SK-N-SH treated with all-trans-retinoic acid at 6 μM for 48 hours (cell line): ENCODE measurements at regions not wholly inside any gene's neighbourhood (a gene's known extent, or its start where the extent isn't known, plus 50 kb on each side); places are given as distances from the start of the nearest gene placed in this dataset.

Experiments
- ATAC-seq: fragments of 200-7000 bp; cut with Tn5 transposase; 3 replicates; pipeline ENCODE4 v1.9.1; 2020; ENCODE audit warnings: mild to moderate bottlenecking, moderate library complexity
- ARNTL ChIP-seq: fragments of 450-650 bp; formaldehyde crosslinking; IDR thresholded peaks from 2 replicates; pipeline ENCODE4 v1.5.0; 2020; ENCODE audit warnings: low read depth, mild to moderate bottlenecking, moderate library complexity, borderline replicate concordance
- BACH2 ChIP-seq: fragments of 250-450 bp; sonication (Bioruptor Pico); IDR thresholded peaks from 2 replicates; pipeline ENCODE4 v1.9.0; 2021; ENCODE audit warnings: mild to moderate bottlenecking, borderline replicate concordance
- CSDC2 ChIP-seq: fragments of 250-450 bp; sonication (Bioruptor Pico); IDR thresholded peaks from 2 replicates; pipeline ENCODE4 v1.5.0; 2020; ENCODE audit warnings: mild to moderate bottlenecking, moderate library complexity
- ESRRG ChIP-seq: fragments of 250-450 bp; sonication (Bioruptor Pico); IDR thresholded peaks from 2 replicates; pipeline ENCODE4 v1.6.1; 2021; ENCODE audit warnings: mild to moderate bottlenecking
- ISL1 ChIP-seq: fragments of 250-450 bp; sonication (Bioruptor Pico); IDR thresholded peaks from 2 replicates; pipeline ENCODE4 v2.1.2; 2022; ENCODE audit warnings: mild to moderate bottlenecking, moderate library complexity
- PPARA ChIP-seq: fragments of 250-450 bp; sonication (Bioruptor Pico); IDR thresholded peaks from 2 replicates; pipeline ENCODE4 v1.5.0; 2020; ENCODE audit warnings: mild to moderate bottlenecking, borderline replicate concordance
- SNAI2 ChIP-seq: fragments of 250-450 bp; sonication (Bioruptor Pico); IDR thresholded peaks from 2 replicates; pipeline ENCODE4 v1.5.0; 2020; ENCODE audit warnings: mild to moderate bottlenecking, moderate library complexity
- TCF4 ChIP-seq: fragments of 250-450 bp; sonication (Bioruptor Pico); IDR thresholded peaks from 2 replicates; pipeline ENCODE4 v1.8.0; 2021; ENCODE audit warnings: mild to moderate bottlenecking, moderate library complexity, borderline replicate concordance
- TOX ChIP-seq: fragments of 250-450 bp; sonication (Bioruptor Pico); IDR thresholded peaks from 2 replicates; pipeline ENCODE4 v1.8.0; 2021; ENCODE audit warnings: mild to moderate bottlenecking, moderate library complexity, borderline replicate concordance
- ZC3H10 ChIP-seq: fragments of 250-450 bp; sonication (Bioruptor Pico); IDR thresholded peaks from 2 replicates; pipeline ENCODE4 v1.5.1; 2021; ENCODE audit warnings: mild to moderate bottlenecking, moderate library complexity
- ZFP3 ChIP-seq: fragments of 250-450 bp; sonication (Bioruptor Pico); IDR thresholded peaks from 2 replicates; pipeline ENCODE4 v1.5.0; 2020; ENCODE audit warnings: mild to moderate bottlenecking, moderate library complexity
- ZFP30 ChIP-seq: fragments of 450-650 bp; formaldehyde crosslinking; IDR thresholded peaks from 2 replicates; pipeline ENCODE4 v1.5.0; 2022; ENCODE audit warnings: mild to moderate bottlenecking, moderate library complexity
- ZNF8 ChIP-seq: fragments of 450-650 bp; formaldehyde crosslinking; IDR thresholded peaks from 2 replicates; pipeline ENCODE4 v1.5.0; 2020; ENCODE audit warnings: mild to moderate bottlenecking, moderate library complexity
- TF ChIP-seq, protein P1 (sequence below): fragments of 250-450 bp; sonication (Bioruptor Pico); IDR thresholded peaks from 2 replicates; pipeline ENCODE4 v1.5.0; 2020; ENCODE audit warnings: mild to moderate bottlenecking, moderate library complexity
- TF ChIP-seq, protein P2 (sequence below): fragments of 250-450 bp; sonication (Bioruptor Pico); IDR thresholded peaks from 2 replicates; pipeline ENCODE4 v1.5.1; 2020; ENCODE audit warnings: low read depth, mild to moderate bottlenecking, moderate library complexity
- TF ChIP-seq, protein P3 (sequence below): fragments of 250-450 bp; sonication (Bioruptor Pico); IDR thresholded peaks from 2 replicates; pipeline ENCODE4 v1.8.0; 2020; ENCODE audit warnings: mild to moderate bottlenecking, moderate library complexity, borderline replicate concordance
- TF ChIP-seq, protein P4 (sequence below): fragments of 250-450 bp; sonication (Bioruptor Pico); IDR thresholded peaks from 2 replicates; pipeline ENCODE4 v1.5.1; 2021; ENCODE audit warnings: mild to moderate bottlenecking, moderate library complexity

DNA sequence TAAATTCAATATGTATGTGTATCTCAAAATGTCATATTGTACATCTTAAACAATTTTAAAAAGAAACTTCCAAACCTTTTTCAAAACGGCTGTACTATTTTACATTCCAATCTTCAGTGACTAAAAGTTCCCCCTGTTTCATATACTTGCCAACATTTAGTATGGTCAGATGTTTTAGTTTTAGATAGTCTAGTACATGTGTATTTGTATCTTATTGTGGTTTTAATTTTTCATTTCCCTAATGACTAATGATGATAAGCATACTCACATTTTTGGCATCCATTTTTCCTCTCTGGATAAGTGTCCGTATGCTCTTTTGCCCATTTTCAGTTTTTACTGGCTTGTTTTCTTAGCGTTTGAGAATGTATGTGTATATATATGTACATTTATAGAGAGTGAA lies 212.2 kb upstream of the MAGEB18 start:
- TF ChIP-seq ZNF8 (CRISPR knock-in tag) (no peak), SNAI2 (CRISPR knock-in tag) (no peak), ISL1 (CRISPR knock-in tag) (no peak), ZFP3 (no peak), BACH2 (CRISPR knock-in tag) (no peak), TCF4 (CRISPR knock-in tag) (no peak)
- TF ChIP-seq, protein P1, sequence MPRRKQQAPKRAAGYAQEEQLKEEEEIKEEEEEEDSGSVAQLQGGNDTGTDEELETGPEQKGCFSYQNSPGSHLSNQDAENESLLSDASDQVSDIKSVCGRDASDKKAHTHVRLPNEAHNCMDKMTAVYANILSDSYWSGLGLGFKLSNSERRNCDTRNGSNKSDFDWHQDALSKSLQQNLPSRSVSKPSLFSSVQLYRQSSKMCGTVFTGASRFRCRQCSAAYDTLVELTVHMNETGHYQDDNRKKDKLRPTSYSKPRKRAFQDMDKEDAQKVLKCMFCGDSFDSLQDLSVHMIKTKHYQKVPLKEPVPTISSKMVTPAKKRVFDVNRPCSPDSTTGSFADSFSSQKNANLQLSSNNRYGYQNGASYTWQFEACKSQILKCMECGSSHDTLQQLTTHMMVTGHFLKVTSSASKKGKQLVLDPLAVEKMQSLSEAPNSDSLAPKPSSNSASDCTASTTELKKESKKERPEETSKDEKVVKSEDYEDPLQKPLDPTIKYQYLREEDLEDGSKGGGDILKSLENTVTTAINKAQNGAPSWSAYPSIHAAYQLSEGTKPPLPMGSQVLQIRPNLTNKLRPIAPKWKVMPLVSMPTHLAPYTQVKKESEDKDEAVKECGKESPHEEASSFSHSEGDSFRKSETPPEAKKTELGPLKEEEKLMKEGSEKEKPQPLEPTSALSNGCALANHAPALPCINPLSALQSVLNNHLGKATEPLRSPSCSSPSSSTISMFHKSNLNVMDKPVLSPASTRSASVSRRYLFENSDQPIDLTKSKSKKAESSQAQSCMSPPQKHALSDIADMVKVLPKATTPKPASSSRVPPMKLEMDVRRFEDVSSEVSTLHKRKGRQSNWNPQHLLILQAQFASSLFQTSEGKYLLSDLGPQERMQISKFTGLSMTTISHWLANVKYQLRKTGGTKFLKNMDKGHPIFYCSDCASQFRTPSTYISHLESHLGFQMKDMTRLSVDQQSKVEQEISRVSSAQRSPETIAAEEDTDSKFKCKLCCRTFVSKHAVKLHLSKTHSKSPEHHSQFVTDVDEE: no peak
- TF ChIP-seq, protein P2, sequence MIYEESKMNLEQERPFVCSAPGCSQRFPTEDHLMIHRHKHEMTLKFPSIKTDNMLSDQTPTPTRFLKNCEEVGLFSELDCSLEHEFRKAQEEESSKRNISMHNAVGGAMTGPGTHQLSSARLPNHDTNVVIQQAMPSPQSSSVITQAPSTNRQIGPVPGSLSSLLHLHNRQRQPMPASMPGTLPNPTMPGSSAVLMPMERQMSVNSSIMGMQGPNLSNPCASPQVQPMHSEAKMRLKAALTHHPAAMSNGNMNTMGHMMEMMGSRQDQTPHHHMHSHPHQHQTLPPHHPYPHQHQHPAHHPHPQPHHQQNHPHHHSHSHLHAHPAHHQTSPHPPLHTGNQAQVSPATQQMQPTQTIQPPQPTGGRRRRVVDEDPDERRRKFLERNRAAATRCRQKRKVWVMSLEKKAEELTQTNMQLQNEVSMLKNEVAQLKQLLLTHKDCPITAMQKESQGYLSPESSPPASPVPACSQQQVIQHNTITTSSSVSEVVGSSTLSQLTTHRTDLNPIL (CRISPR knock-in tag): no peak
- ATAC-seq: no peak

DNA sequence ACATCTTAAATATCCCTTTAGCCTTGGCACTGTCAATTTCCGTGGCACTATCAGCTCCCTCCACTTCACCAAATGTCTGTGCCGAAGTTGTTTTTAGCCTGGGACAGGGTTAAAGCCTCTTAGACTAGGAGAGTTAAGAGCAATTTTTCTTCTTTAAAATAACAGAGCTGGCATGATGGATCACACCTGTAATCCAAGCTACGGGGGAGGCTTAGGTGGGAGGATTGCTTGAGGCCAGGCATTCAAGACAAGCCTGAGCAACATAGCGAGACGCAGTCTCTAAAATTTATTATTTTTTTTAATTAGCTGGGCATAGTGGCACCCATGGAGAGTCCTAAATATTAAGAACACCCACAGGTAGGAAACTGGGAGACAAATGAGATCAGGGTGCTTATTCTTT lies 209.8 kb upstream of the MAGEB18 start:
- no peak for TF ChIP-seq ZFP30
- no peak for TF ChIP-seq SNAI2 (CRISPR knock-in tag)
- no peak for TF ChIP-seq ESRRG (CRISPR knock-in tag)
- no peak for TF ChIP-seq PPARA (CRISPR knock-in tag)
- TF ChIP-seq BACH2 (CRISPR knock-in tag): no peak
- TF ChIP-seq ZC3H10: no peak
- no peak for TF ChIP-seq TOX (CRISPR knock-in tag)
- TF ChIP-seq CSDC2 (CRISPR knock-in tag): no peak
- TF ChIP-seq, protein P1: no peak
- TF ChIP-seq, protein P3, sequence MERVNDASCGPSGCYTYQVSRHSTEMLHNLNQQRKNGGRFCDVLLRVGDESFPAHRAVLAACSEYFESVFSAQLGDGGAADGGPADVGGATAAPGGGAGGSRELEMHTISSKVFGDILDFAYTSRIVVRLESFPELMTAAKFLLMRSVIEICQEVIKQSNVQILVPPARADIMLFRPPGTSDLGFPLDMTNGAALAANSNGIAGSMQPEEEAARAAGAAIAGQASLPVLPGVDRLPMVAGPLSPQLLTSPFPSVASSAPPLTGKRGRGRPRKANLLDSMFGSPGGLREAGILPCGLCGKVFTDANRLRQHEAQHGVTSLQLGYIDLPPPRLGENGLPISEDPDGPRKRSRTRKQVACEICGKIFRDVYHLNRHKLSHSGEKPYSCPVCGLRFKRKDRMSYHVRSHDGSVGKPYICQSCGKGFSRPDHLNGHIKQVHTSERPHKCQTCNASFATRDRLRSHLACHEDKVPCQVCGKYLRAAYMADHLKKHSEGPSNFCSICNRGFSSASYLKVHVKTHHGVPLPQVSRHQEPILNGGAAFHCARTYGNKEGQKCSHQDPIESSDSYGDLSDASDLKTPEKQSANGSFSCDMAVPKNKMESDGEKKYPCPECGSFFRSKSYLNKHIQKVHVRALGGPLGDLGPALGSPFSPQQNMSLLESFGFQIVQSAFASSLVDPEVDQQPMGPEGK (CRISPR knock-in tag): no peak
- TF ChIP-seq, protein P4, sequence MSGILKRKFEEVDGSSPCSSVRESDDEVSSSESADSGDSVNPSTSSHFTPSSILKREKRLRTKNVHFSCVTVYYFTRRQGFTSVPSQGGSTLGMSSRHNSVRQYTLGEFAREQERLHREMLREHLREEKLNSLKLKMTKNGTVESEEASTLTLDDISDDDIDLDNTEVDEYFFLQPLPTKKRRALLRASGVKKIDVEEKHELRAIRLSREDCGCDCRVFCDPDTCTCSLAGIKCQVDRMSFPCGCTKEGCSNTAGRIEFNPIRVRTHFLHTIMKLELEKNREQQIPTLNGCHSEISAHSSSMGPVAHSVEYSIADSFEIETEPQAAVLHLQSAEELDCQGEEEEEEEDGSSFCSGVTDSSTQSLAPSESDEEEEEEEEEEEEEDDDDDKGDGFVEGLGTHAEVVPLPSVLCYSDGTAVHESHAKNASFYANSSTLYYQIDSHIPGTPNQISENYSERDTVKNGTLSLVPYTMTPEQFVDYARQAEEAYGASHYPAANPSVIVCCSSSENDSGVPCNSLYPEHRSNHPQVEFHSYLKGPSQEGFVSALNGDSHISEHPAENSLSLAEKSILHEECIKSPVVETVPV (CRISPR knock-in tag): no peak
- TF ChIP-seq, all 23 proteins: peak for 0
- ATAC-seq: no peak

DNA sequence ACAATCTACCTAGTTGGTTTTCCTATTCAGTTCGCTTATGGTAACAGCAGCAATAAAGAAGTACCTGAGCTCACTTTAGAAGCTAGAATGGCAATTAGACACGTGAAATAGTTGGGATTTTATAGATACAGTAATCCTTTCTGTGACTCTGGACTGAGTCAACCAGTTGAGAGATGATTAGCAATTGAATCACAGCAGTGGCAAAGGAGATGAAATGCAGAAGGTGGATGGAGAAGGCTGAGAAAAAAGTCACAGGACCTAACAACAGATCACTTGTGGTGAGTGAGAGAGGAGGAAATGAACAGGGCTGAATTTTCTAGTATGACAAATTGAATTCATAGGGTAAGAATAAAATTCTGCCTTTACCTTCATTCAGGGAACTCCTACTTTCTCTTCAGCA lies 197.1 kb upstream of the MAGEB18 start:
- TF ChIP-seq, protein P1: no peak
- TF ChIP-seq, protein P3 (CRISPR knock-in tag): no peak
- TF ChIP-seq ZFP3: no peak
- TF ChIP-seq, protein P4 (CRISPR knock-in tag): no peak
- TF ChIP-seq ARNTL (CRISPR knock-in tag): no peak
- TF ChIP-seq ZC3H10: no peak
- no peak for ATAC-seq
